Fibroblast of mammary gland (primary cell): ENCODE measurements at regions not wholly inside any gene's neighbourhood (a gene's known extent, or its start where the extent isn't known, plus 50 kb on each side); places are given as distances from the start of the nearest gene placed in this dataset.

Source experiments
- DNase-seq: peaks from one replicate; pipeline ENCODE4 v3.0.0-alpha.2; 2010; ENCODE audit warnings: low read depth
- H3K4me3 ChIP-seq: 2 replicates; pipeline ENCODE4 v1.5.1; 2011; ENCODE audit warnings: low read depth, mild to moderate bottlenecking, low read length, moderate library complexity; ENCODE audit not compliant: control insufficient read depth
- TF ChIP-seq, protein P1 (sequence below): conservative IDR thresholded peaks from 2 replicates; pipeline ENCODE4 v1.5.1; 2011; ENCODE audit warnings: low read depth, low read length, inconsistent platforms; ENCODE audit not compliant: control insufficient read depth, insufficient read depth

DNA sequence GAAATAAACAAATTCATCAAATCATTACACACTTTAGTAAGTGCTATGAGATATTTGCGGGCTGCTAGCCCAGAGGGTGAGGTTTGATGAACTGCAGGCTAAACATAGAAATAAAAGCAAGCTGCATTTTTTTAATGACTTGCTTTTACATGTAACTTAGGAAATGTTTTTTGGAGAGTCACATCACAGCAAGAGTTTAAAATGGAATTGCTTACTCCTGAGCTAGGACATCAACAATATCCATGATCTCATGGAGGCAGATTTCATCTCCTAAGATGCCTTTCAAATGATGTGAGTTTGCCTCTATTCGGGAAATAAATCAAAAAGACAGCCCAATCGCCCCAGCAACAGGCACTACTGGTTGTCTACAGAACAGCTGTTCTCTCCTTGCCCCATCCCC lies 73.4 kb upstream of the CD44 start:
- TF ChIP-seq, protein P1, sequence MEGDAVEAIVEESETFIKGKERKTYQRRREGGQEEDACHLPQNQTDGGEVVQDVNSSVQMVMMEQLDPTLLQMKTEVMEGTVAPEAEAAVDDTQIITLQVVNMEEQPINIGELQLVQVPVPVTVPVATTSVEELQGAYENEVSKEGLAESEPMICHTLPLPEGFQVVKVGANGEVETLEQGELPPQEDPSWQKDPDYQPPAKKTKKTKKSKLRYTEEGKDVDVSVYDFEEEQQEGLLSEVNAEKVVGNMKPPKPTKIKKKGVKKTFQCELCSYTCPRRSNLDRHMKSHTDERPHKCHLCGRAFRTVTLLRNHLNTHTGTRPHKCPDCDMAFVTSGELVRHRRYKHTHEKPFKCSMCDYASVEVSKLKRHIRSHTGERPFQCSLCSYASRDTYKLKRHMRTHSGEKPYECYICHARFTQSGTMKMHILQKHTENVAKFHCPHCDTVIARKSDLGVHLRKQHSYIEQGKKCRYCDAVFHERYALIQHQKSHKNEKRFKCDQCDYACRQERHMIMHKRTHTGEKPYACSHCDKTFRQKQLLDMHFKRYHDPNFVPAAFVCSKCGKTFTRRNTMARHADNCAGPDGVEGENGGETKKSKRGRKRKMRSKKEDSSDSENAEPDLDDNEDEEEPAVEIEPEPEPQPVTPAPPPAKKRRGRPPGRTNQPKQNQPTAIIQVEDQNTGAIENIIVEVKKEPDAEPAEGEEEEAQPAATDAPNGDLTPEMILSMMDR: no peak
- peak; percentile 62 for DNase-seq
- no peak overlapping the region for H3K4me3 ChIP-seq

DNA sequence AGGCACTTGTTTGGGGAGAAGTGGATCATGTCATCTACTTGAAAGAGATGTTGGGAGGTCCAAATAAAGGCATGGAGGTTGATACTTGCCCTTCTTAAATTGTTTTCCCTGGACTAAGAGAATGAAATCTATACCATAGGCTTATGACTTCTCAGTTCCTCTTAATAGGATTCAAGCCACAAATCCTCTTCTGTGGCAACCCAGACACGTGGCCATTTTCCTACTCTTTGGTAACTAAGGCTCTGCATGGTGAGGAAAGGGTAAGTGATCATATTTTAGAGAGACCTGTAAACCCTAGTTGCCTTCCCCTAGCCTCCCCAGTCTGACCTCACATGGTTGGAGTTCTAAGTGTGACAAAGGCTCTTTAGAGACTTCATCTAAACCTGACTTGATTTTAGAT lies 72.9 kb upstream of the CD44 start:
- DNase-seq: no peak
- no peak overlapping the region for H3K4me3 ChIP-seq
- TF ChIP-seq, protein P1: no peak

DNA sequence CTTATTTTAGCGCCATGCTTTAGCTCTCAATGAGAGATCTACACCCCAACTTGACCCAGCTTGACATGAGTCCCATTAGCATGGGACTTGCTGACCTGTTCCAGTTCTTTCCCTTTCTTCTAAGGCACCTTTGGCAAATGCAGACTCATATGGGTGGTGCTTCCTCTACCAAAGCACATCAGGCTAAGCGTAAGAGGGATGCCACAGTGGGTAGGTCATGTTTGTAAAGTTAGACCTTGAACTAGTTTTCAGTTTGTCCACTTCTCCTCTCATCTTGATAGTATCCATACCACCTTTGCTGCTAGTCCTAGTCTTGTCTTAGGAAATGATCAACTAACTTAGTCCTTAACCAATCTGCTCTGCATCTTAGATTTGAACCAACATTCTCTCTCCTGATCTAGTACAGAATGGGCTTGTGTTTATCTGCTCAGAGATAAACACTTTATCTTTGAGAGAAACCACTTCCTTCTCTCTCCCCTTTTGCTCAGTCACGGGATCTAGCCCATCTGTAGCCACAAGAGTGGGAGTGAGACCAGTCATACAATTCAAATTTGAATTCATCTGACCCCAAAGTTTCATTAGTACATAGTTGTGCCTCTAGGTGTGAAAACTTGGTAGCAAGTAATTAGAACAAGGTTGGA lies 72.1 kb upstream of the CD44 start:
- TF ChIP-seq, protein P1: no peak
- no peak overlapping the region for H3K4me3 ChIP-seq
- no peak for DNase-seq

DNA sequence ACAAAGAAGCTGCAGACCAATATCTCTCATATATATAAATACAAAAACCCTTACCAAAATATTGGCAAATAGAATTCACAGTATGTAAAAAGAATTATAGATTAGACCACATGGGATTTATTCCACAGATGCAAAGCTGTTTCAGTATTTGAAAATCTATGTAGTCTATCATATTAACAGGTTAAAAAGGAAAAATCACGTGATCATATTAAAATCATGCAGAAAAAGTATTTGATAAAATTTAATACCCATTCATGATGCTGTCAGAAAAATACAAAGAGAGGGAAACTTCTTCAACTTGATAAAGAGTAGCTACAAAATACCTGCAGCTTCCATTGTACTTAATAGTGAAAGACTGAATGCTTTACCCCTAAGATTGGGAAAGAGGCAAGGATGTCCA lies 67.2 kb upstream of the CD44 start:
- H3K4me3 ChIP-seq: no peak overlapping the region
- no peak for DNase-seq
- TF ChIP-seq, protein P1: no peak

DNA sequence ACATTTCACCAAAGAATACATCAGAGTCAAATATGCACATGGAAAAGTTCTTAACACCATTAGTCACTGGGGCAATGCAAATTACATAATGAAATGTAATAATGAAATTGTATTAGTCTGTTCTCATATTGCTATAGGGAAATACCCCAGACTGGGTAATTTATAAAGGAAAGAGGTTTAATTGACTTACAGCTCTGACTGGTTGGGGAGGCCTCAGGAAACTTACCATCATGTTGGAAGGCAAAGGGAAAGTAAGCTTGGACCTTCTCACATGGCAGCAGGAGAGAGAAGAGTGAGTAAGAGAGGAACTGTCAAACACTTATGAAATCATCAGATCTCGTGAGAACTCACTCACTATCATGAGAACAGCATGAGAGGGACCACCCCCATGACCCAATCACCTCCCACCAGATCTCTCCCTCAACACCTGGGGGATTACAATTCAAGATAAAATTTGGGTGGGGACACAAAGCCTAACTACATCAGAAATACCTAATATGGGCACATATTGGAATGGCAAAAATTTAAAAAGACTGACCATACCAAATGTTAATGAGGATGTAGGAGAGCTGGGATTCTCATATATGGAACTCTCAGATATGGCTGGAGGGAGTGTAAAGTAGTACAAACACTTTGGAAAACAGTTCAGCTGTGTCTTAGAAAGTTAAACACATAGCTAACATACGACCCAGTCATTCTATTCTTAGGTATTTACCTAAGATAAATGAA lies 65.1 kb upstream of the CD44 start:
- TF ChIP-seq, protein P1: no peak
- DNase-seq: peak; percentile 51

DNA sequence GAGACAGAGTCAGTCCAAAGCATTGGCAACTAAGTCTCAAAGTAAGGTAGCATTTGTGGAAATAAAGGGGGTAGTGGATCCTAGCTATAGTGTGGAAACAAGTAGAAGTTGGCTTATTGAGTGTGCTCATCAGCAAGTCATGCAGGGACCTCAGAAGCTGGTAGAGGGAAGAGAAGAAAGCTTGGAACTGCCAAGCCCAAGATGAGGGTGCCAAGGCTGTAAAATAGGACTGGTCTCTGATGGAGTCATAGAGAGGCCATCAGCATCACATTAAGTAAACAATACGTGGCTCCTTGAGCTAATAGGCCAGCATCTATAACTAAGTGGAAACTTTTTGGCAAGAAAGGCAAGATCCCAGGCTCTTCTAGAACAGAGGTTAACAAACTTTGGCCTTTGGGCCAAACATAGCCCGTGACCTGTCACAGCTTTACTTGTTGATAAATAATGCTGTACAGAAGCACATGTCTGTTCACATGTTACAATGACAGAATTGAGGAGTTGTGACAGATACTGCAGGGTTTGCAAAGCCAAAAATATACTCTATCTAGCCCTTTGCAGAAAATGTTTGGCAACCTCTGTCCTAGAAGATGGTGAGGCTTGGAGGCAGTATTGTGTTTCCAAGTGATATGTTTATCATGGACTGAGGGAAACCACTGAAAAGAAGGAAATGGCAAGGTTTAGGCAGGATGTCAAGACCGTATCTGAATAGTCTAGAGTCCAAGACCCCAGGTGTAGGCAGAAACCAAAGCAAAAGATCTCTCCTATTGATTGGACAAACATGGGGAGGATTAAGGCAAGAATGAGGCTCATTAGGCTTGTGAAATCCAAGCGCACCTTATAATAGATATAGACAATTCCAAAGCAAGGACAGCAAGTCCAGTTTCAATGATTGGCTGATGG lies 62.5 kb upstream of the CD44 start:
- no peak overlapping the region for H3K4me3 ChIP-seq
- DNase-seq: peak; percentile 10
- TF ChIP-seq, protein P1: no peak

More for the DNA sequence above, 65.1 kb upstream of the CD44 start:
- no peak overlapping the region for H3K4me3 ChIP-seq
